ENCODE measurements at regions not wholly inside any gene's neighbourhood (a gene's known extent, or its start where the extent isn't known, plus 50 kb on each side); places are given as distances from the start of the nearest gene placed in this dataset.

GRCh38 chr16:9677301-9677653, 505.0 kb downstream of the GRIN2A start:
- Histone ChIP-seq H3K79me2 (ENCODE audit: insufficient read depth, low read length) (no peaks in the 10 kb centered on the region), H3K9ac (ENCODE audit: low read length) (no peak overlapping the region), H3K27ac (ENCODE audit: low read depth, low read length) (no peak overlapping the region), H3F3A (ENCODE audit: insufficient read depth) (no peaks in the 10 kb centered on the region), H4K20me1 (ENCODE audit: low read depth, low read length) (no peaks in the 10 kb centered on the region), H3K9me2 (replicated peaks; ENCODE audit: insufficient read depth, low read length) (no peaks in the 10 kb centered on the region), H3K4me2 (ENCODE audit: low read depth, low read length, poor library complexity, severe bottlenecking) (no peak overlapping the region), H3K4me3 (ENCODE audit: insufficient read depth, low read length, poor library complexity, severe bottlenecking) (no peak overlapping the region), H3K9me3 (ENCODE audit: insufficient read depth, low read length) (no peaks in the 10 kb centered on the region), H3K27me3 (ENCODE audit: low read length) (no peaks in the 10 kb centered on the region), H2AFZ (ENCODE audit: low read depth, low read length, severe bottlenecking) (no peak overlapping the region), H3K36me3 (ENCODE audit: low read length) (no peaks in the 10 kb centered on the region)
- TF ChIP-seq CTCF (IDR thresholded peaks at IDR 0.05; ENCODE audit: insufficient read depth, low read length, poor library complexity, severe bottlenecking) (no peak), EZH2phosphoT487 (conservative IDR thresholded peaks at IDR 0.05; ENCODE audit: low read length) (no peak)

GRCh38 chr16:9679213-9679767, 502.9 kb downstream of the GRIN2A start:
- Histone ChIP-seq H3K27me3 (ENCODE audit: low read length) (no peaks in the 10 kb centered on the region), H2AFZ (ENCODE audit: low read depth, low read length, severe bottlenecking) (no peak overlapping the region), H3K9me3 (ENCODE audit: insufficient read depth, low read length) (no peaks in the 10 kb centered on the region), H4K20me1 (ENCODE audit: low read depth, low read length) (no peaks in the 10 kb centered on the region), H3K9me2 (replicated peaks; ENCODE audit: insufficient read depth, low read length) (no peaks in the 10 kb centered on the region), H3K4me3 (ENCODE audit: insufficient read depth, low read length, poor library complexity, severe bottlenecking) (no peak overlapping the region), H3F3A (ENCODE audit: insufficient read depth) (no peaks in the 10 kb centered on the region), H3K4me2 (ENCODE audit: low read depth, low read length, poor library complexity, severe bottlenecking) (no peak overlapping the region), H3K9ac (ENCODE audit: low read length) (no peak overlapping the region), H3K79me2 (ENCODE audit: insufficient read depth, low read length) (no peaks in the 10 kb centered on the region), H3K27ac (ENCODE audit: low read depth, low read length) (no peak overlapping the region), H3K36me3 (ENCODE audit: low read length) (no peaks in the 10 kb centered on the region)
- TF ChIP-seq CTCF (IDR thresholded peaks at IDR 0.05; ENCODE audit: insufficient read depth, low read length, poor library complexity, severe bottlenecking) (no peak), EZH2phosphoT487 (conservative IDR thresholded peaks at IDR 0.05; ENCODE audit: low read length) (no peak)

GRCh38 chr16:9680019-9680655, 502.1 kb downstream of the GRIN2A start:
- H3K27ac ChIP-seq (ENCODE audit: low read depth, low read length) = no peak overlapping the region

More at GRCh38 chr16:9680019-9680655, 502.1 kb downstream of the GRIN2A start:
- TF ChIP-seq EZH2phosphoT487 (conservative IDR thresholded peaks at IDR 0.05; ENCODE audit: low read length) (no peak), CTCF (IDR thresholded peaks at IDR 0.05; ENCODE audit: insufficient read depth, low read length, poor library complexity, severe bottlenecking) (no peak)
- Histone ChIP-seq H3K36me3 (ENCODE audit: low read length) (no peaks in the 10 kb centered on the region), H3K9ac (ENCODE audit: low read length) (no peak overlapping the region), H3K27me3 (ENCODE audit: low read length) (no peaks in the 10 kb centered on the region), H4K20me1 (ENCODE audit: low read depth, low read length) (no peaks in the 10 kb centered on the region), H3K4me2 (ENCODE audit: low read depth, low read length, poor library complexity, severe bottlenecking) (no peak overlapping the region), H3F3A (ENCODE audit: insufficient read depth) (no peaks in the 10 kb centered on the region), H3K9me2 (replicated peaks; ENCODE audit: insufficient read depth, low read length) (no peaks in the 10 kb centered on the region), H3K79me2 (ENCODE audit: insufficient read depth, low read length) (no peaks in the 10 kb centered on the region), H2AFZ (ENCODE audit: low read depth, low read length, severe bottlenecking) (no peak overlapping the region), H3K9me3 (ENCODE audit: insufficient read depth, low read length) (no peaks in the 10 kb centered on the region), H3K4me3 (ENCODE audit: insufficient read depth, low read length, poor library complexity, severe bottlenecking) (no peak overlapping the region)
